ENCODE measurements at regions not wholly inside any gene's neighbourhood (a gene's known extent, or its start where the extent isn't known, plus 50 kb on each side); places are given as distances from the start of the nearest gene placed in this dataset.
"Not testable (repeated sequence)": the region's sequence is repeated elsewhere in the genome, so short reads cannot be mapped to it uniquely, and the experiment has no call there.

- H3K36me3 Mint-ChIP-seq = no peaks in the 10 kb centered on the region
- no peaks in the 10 kb centered on the region for H3K27me3 Mint-ChIP-seq
- ATAC-seq (replicated peaks) = no peak
- H3K9me3 Mint-ChIP-seq = no peaks in the 10 kb centered on the region
- H3K4me1 Mint-ChIP-seq = no peaks in the 10 kb centered on the region
- no peak overlapping the region for H3K27ac Mint-ChIP-seq
- H3K4me3 Mint-ChIP-seq = no peak overlapping the region
- DNase-seq = no peak
Observed at GRCh38 chr2:160576054-160576499, 82.5 kb upstream of the RBMS1 start.

GRCh38 chr2:160577081-160577480, 83.5 kb upstream of the RBMS1 start:
- not testable (repeated sequence) for H3K4me1 Mint-ChIP-seq; ATAC-seq (replicated peaks); H3K27ac Mint-ChIP-seq; H3K36me3 Mint-ChIP-seq; H3K9me3 Mint-ChIP-seq; H3K27me3 Mint-ChIP-seq; DNase-seq; H3K4me3 Mint-ChIP-seq

- Mint-ChIP-seq H3K36me3 (no peaks in the 10 kb centered on the region), H3K27me3 (peaks cover 0 to 4% of the 10 kb centered on the region in 2 donors), H3K9me3 (no peaks in the 10 kb centered on the region), H3K4me3 (no peak overlapping the region), H3K4me1 (no peaks in the 10 kb centered on the region), H3K27ac (no peak overlapping the region)
- DNase-seq (no peak), ATAC-seq (replicated peaks) (no peak)
Observed at GRCh38 chr2:160581035-160581434, 87.4 kb upstream of the RBMS1 start.

GRCh38 chr2:160581448-160581847, 87.8 kb upstream of the RBMS1 start:
- Mint-ChIP-seq H3K27me3 (peaks cover 0 to 4% of the 10 kb centered on the region in 2 donors), H3K9me3 (no peaks in the 10 kb centered on the region)
- DNase-seq = no peak

GRCh38 chr2:160582081-160582480, 88.5 kb upstream of the RBMS1 start:
- ATAC-seq (replicated peaks) = no peak
- Mint-ChIP-seq H3K4me1 (no peaks in the 10 kb centered on the region), H3K9me3 (no peaks in the 10 kb centered on the region), H3K36me3 (no peaks in the 10 kb centered on the region), H3K27ac (no peak overlapping the region), H3K4me3 (no peak overlapping the region), H3K27me3 (peaks cover 0 to 4% of the 10 kb centered on the region in 2 donors)
- DNase-seq = no peak

More at GRCh38 chr2:160581448-160581847, 87.8 kb upstream of the RBMS1 start:
- H3K4me1 Mint-ChIP-seq = no peaks in the 10 kb centered on the region
- no peak overlapping the region for H3K27ac Mint-ChIP-seq
- no peak for ATAC-seq (replicated peaks)
- H3K4me3 Mint-ChIP-seq = no peak overlapping the region
- H3K36me3 Mint-ChIP-seq = no peaks in the 10 kb centered on the region

- no peaks in the 10 kb centered on the region for H3K36me3 Mint-ChIP-seq
- H3K9me3 Mint-ChIP-seq = no peaks in the 10 kb centered on the region
- no peak overlapping the region for H3K27ac Mint-ChIP-seq
- ATAC-seq (replicated peaks) (no peak), DNase-seq (no peak)
- H3K27me3 Mint-ChIP-seq = peaks cover 0 to 4% of the 10 kb centered on the region in 2 donors
- H3K4me3 Mint-ChIP-seq = no peak overlapping the region
- no peaks in the 10 kb centered on the region for H3K4me1 Mint-ChIP-seq
Observed at GRCh38 chr2:160582490-160583145, 89.0 kb upstream of the RBMS1 start.

GRCh38 chr2:160583146-160583535, 89.5 kb upstream of the RBMS1 start:
- DNase-seq (no peak), ATAC-seq (replicated peaks) (no peak)
- H3K36me3 Mint-ChIP-seq = no peaks in the 10 kb centered on the region
- no peak overlapping the region for H3K27ac Mint-ChIP-seq
- H3K9me3 Mint-ChIP-seq = no peaks in the 10 kb centered on the region
- H3K27me3 Mint-ChIP-seq = peaks cover 0 to 4% of the 10 kb centered on the region in 2 donors
- no peaks in the 10 kb centered on the region for H3K4me1 Mint-ChIP-seq
- H3K4me3 Mint-ChIP-seq = no peak overlapping the region

GRCh38 chr2:160583813-160584537, 90.4 kb upstream of the RBMS1 start:
- ATAC-seq (replicated peaks) = no peak
- peaks cover 4 to 5% of the 10 kb centered on the region in 2 donors for H3K27me3 Mint-ChIP-seq
- H3K27ac Mint-ChIP-seq = no peak overlapping the region

GRCh38 chr2:160584972-160585494, 91.4 kb upstream of the RBMS1 start:
- no peak for ATAC-seq (replicated peaks)
- Mint-ChIP-seq H3K4me1 (no peaks in the 10 kb centered on the region), H3K36me3 (no peaks in the 10 kb centered on the region), H3K27ac (no peak overlapping the region), H3K9me3 (no peaks in the 10 kb centered on the region), H3K27me3 (peaks cover 4 to 5% of the 10 kb centered on the region in 2 donors), H3K4me3 (no peak overlapping the region)
- no peak for DNase-seq

More at GRCh38 chr2:160583813-160584537, 90.4 kb upstream of the RBMS1 start:
- Mint-ChIP-seq H3K9me3 (no peaks in the 10 kb centered on the region), H3K4me3 (no peak overlapping the region), H3K36me3 (no peaks in the 10 kb centered on the region), H3K4me1 (no peaks in the 10 kb centered on the region)
- no peak for DNase-seq

GRCh38 chr2:160590664-160591063, 97.1 kb upstream of the RBMS1 start:
- Mint-ChIP-seq H3K27me3 (peaks cover 4 to 12% of the 10 kb centered on the region in 2 donors), H3K4me3 (no peak overlapping the region), H3K9me3 (peaks cover 0 to 1% of the 10 kb centered on the region in 2 donors), H3K36me3 (no peaks in the 10 kb centered on the region), H3K27ac (no peak overlapping the region), H3K4me1 (no peaks in the 10 kb centered on the region)
- DNase-seq = no peak
- no peak for ATAC-seq (replicated peaks)

GRCh38 chr2:160592401-160592800, 98.8 kb upstream of the RBMS1 start:
- no peak overlapping the region for H3K27ac Mint-ChIP-seq
- ATAC-seq (replicated peaks) = no peak

GRCh38 chr2:160592993-160593392, 99.4 kb upstream of the RBMS1 start:
- no peaks in the 10 kb centered on the region for H3K4me1 Mint-ChIP-seq
- ATAC-seq (replicated peaks) = no peak
- H3K27me3 Mint-ChIP-seq = peaks cover 4 to 13% of the 10 kb centered on the region in 2 donors
- H3K36me3 Mint-ChIP-seq = no peaks in the 10 kb centered on the region
- no peak for DNase-seq
- H3K27ac Mint-ChIP-seq = no peak overlapping the region
- H3K9me3 Mint-ChIP-seq = peaks cover 0 to 1% of the 10 kb centered on the region in 2 donors
- H3K4me3 Mint-ChIP-seq = no peak overlapping the region

More at GRCh38 chr2:160592401-160592800, 98.8 kb upstream of the RBMS1 start:
- no peak overlapping the region for H3K4me3 Mint-ChIP-seq
- peaks cover 0 to 1% of the 10 kb centered on the region in 2 donors for H3K9me3 Mint-ChIP-seq
- no peaks in the 10 kb centered on the region for H3K4me1 Mint-ChIP-seq
- no peaks in the 10 kb centered on the region for H3K36me3 Mint-ChIP-seq
- H3K27me3 Mint-ChIP-seq = peaks cover 4 to 13% of the 10 kb centered on the region in 2 donors
- no peak for DNase-seq

- H3K36me3 Mint-ChIP-seq = no peaks in the 10 kb centered on the region
- peaks cover 4 to 7% of the 10 kb centered on the region in 2 donors for H3K27me3 Mint-ChIP-seq
- DNase-seq (no peak), ATAC-seq (replicated peaks) (no peak)
- H3K4me1 Mint-ChIP-seq = no peaks in the 10 kb centered on the region
- H3K27ac Mint-ChIP-seq = no peak overlapping the region
- peaks cover 0 to 1% of the 10 kb centered on the region in 2 donors for H3K9me3 Mint-ChIP-seq
- H3K4me3 Mint-ChIP-seq = no peak overlapping the region
Observed at GRCh38 chr2:160596441-160596840, 102.8 kb upstream of the RBMS1 start.

GRCh38 chr2:160600437-160600836, 106.8 kb upstream of the RBMS1 start:
- H3K27me3 Mint-ChIP-seq; ATAC-seq (replicated peaks); H3K36me3 Mint-ChIP-seq; H3K27ac Mint-ChIP-seq; DNase-seq; H3K9me3 Mint-ChIP-seq; H3K4me3 Mint-ChIP-seq; H3K4me1 Mint-ChIP-seq: not testable (repeated sequence)

GRCh38 chr2:160602073-160602472, 108.5 kb upstream of the RBMS1 start:
- no peaks in the 10 kb centered on the region for H3K4me1 Mint-ChIP-seq
- no peaks in the 10 kb centered on the region for H3K36me3 Mint-ChIP-seq
- DNase-seq (no peak), ATAC-seq (replicated peaks) (no peak)
- no peak overlapping the region for H3K4me3 Mint-ChIP-seq
- H3K27me3 Mint-ChIP-seq = peaks cover 0 to 4% of the 10 kb centered on the region in 2 donors
- no peak overlapping the region for H3K27ac Mint-ChIP-seq
- no peaks in the 10 kb centered on the region for H3K9me3 Mint-ChIP-seq
